ENCODE measurements at regions not wholly inside any gene's neighbourhood (a gene's known extent, or its start where the extent isn't known, plus 50 kb on each side); places are given as distances from the start of the nearest gene placed in this dataset.

GRCh38 chr21:38741092-38741949, 64.4 kb upstream of the ETS2 start:
- TF ChIP-seq CTCF (conservative IDR thresholded peaks at IDR 0.05) (no peak), ZFX (IDR thresholded peaks at IDR 0.05) (no peak)
